DOHH2 (cell line): ENCODE measurements at regions not wholly inside any gene's neighbourhood (a gene's known extent, or its start where the extent isn't known, plus 50 kb on each side); places are given as distances from the start of the nearest gene placed in this dataset.

Source experiments
- EZH2phosphoT487 ChIP-seq: fragments of 200-600 bp; sonication (generic); IDR thresholded peaks from 2 replicates; pipeline ENCODE4 v1.6.1; 2017; ENCODE audit warnings: borderline replicate concordance, mild to moderate bottlenecking, antibody characterized with exemption, low read length, moderate library complexity, mixed read lengths
- TF ChIP-seq, protein P1 (sequence below): fragments of 200-600 bp; sonication (generic); IDR thresholded peaks from one replicate; pipeline ENCODE4 v1.5.1; 2014; ENCODE audit warnings: antibody characterized with exemption, mild to moderate bottlenecking, low read depth, low read length; ENCODE audit not compliant: poor library complexity, severe bottlenecking

- TF ChIP-seq, protein P1, sequence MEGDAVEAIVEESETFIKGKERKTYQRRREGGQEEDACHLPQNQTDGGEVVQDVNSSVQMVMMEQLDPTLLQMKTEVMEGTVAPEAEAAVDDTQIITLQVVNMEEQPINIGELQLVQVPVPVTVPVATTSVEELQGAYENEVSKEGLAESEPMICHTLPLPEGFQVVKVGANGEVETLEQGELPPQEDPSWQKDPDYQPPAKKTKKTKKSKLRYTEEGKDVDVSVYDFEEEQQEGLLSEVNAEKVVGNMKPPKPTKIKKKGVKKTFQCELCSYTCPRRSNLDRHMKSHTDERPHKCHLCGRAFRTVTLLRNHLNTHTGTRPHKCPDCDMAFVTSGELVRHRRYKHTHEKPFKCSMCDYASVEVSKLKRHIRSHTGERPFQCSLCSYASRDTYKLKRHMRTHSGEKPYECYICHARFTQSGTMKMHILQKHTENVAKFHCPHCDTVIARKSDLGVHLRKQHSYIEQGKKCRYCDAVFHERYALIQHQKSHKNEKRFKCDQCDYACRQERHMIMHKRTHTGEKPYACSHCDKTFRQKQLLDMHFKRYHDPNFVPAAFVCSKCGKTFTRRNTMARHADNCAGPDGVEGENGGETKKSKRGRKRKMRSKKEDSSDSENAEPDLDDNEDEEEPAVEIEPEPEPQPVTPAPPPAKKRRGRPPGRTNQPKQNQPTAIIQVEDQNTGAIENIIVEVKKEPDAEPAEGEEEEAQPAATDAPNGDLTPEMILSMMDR, result no peak
- no peak for TF ChIP-seq EZH2phosphoT487
Measured at GRCh38 chr20:61184194-61184593, 67.9 kb upstream of the CDH4 start.
